HCT116 (cell line): ENCODE measurements at regions not wholly inside any gene's neighbourhood (a gene's known extent, or its start where the extent isn't known, plus 50 kb on each side); places are given as distances from the start of the nearest gene placed in this dataset.

ENCODE experiments used
- ATAC-seq: fragments of 200-7000 bp; cut with Tn5 transposase; 2 replicates; pipeline ENCODE4 v1.9.1; 2020; ENCODE audit warnings: mild to moderate bottlenecking, moderate library complexity
- BruUV-seq: library from RNA; stranded (reverse); fragments of 400-500 nt; replicated peaks from 2 replicates; lab custom pipeline; 2021; lab: Mats Ljungman, UMichigan
- CTCF ChIA-PET: fragments of 300-600 bp; sonication (Branson Sonifier 250); formaldehyde crosslinking; loops from one replicate; lab custom pipeline; 2021; ENCODE audit warnings: antibody characterized with exemption; lab: Charles Lee
- POLR2A ChIA-PET: fragments of 300-600, 350-600 bp; sonication (Branson Sonifier 250); formaldehyde crosslinking; loops from one replicate; lab custom pipeline; 2021; ENCODE audit warnings: antibody characterized with exemption; lab: Charles Lee
- RAD21 ChIA-PET, 2 experiments: fragments of 300-600 bp; sonication (Branson Sonifier 250); formaldehyde crosslinking; loops; one replicate each; lab custom pipeline; 2023; ENCODE audit warnings: low total read pairs in 2 of 2; ENCODE audit not compliant: uncharacterized antibody in 2 of 2, unreplicated experiment in 2 of 2, low non-redundant PET in 1 of 2; lab: Charles Lee
- DNase-seq: peaks from one replicate; pipeline ENCODE4 v3.0.0-alpha.2; 2010; ENCODE audit warnings: low read depth, low spot score
- H2AFZ ChIP-seq: fragments of 200-600 bp; shearing (Covaris generic), sonication (generic); 2 replicates; pipeline ENCODE4 v1.6.1; 2017; ENCODE audit warnings: low read depth, mixed run types, mixed read lengths, antibody characterized with exemption, low read length; ENCODE audit not compliant: poor library complexity, severe bottlenecking
- H3K27ac ChIP-seq: 2 replicates; pipeline ENCODE4 v1.5.1; 2012; ENCODE audit warnings: low read depth, low read length
- H3K27me3 ChIP-seq: fragments of 200-600 bp; sonication (generic); 2 replicates; pipeline ENCODE4 v1.6.1; 2016; ENCODE audit warnings: mixed run types, low read length, mixed read lengths; ENCODE audit not compliant: insufficient read depth
- H3K36me3 ChIP-seq, 2 experiments: fragments of 200-500 bp in 1 of 2; fragments of 200-600 bp in 1 of 2; sonication (Bioruptor generic) in 1 of 2; sonication (generic) in 1 of 2; 2 replicates each; pipeline versions ENCODE4 v1.5.1 to v1.6.1; 2014 to 2016; ENCODE audit warnings: low read length in 2 of 2, inconsistent platforms in 1 of 2, mixed read lengths in 1 of 2, mixed run types in 1 of 2; ENCODE audit not compliant: insufficient read depth in 2 of 2, control insufficient read depth in 1 of 2
- H3K4me1 ChIP-seq, 2 experiments: fragments of 200-600 bp in 1 of 2; sonication (generic) in 1 of 2; 2 replicates each; pipeline versions ENCODE4 v1.5.1 to v1.6.1; 2012 to 2017; ENCODE audit warnings: low read length in 2 of 2, inconsistent platforms in 1 of 2, mild to moderate bottlenecking in 1 of 2, mixed read lengths in 1 of 2, mixed run types in 1 of 2, moderate library complexity in 1 of 2; ENCODE audit not compliant: insufficient read depth in 2 of 2, control insufficient read depth in 1 of 2
- H3K4me2 ChIP-seq: fragments of 200-600 bp; sonication (generic); 2 replicates; pipeline ENCODE4 v1.6.1; 2017; ENCODE audit warnings: mixed run types, low read length, mixed read lengths
- H3K4me3 ChIP-seq, 2 experiments: fragments of 200-600 bp in 1 of 2; sonication (generic) in 1 of 2; replicated peaks in 1 of 2; 2 replicates each; pipeline ENCODE4 v1.5.1; 2011 to 2016; ENCODE audit warnings: low read length in 2 of 2, control low read depth in 1 of 2, low read depth in 1 of 2, mild to moderate bottlenecking in 1 of 2, mixed read lengths in 1 of 2, mixed run types in 1 of 2
- H3K79me2 ChIP-seq: fragments of 200-600 bp; sonication (generic); 2 replicates; pipeline ENCODE4 v1.6.1; 2017; ENCODE audit warnings: mild to moderate bottlenecking, mixed run types, low read length, moderate library complexity, mixed read lengths; ENCODE audit not compliant: insufficient read depth
- H3K9ac ChIP-seq: fragments of 200-600 bp; sonication (generic); 2 replicates; pipeline ENCODE4 v1.6.1; 2016; ENCODE audit warnings: low read length, mixed read lengths
- H3K9me2 ChIP-seq: fragments of 200-600 bp; sonication (generic), shearing (Covaris generic); 2 replicates; pipeline ENCODE4 v1.6.1; 2017; ENCODE audit warnings: mixed run types, mild to moderate bottlenecking, moderate library complexity; ENCODE audit not compliant: insufficient read depth
- H3K9me3 ChIP-seq, 2 experiments: fragments of 200-500 bp in 1 of 2; fragments of 200-600 bp in 1 of 2; sonication (Bioruptor generic) in 1 of 2; sonication (generic) in 1 of 2; 2 replicates each; pipeline ENCODE4 v1.6.1; 2014 to 2017; ENCODE audit warnings: low read length in 2 of 2, mixed read lengths in 2 of 2, inconsistent platforms in 1 of 2, low read depth in 1 of 2, mild to moderate bottlenecking in 1 of 2, mixed run types in 1 of 2, moderate library complexity in 1 of 2; ENCODE audit not compliant: control insufficient read depth in 1 of 2, insufficient read depth in 1 of 2
- H4K20me1 ChIP-seq: fragments of 200-600 bp; sonication (generic), shearing (Covaris generic); 2 replicates; pipeline ENCODE4 v1.6.1; 2017; ENCODE audit warnings: mixed run types, mild to moderate bottlenecking, moderate library complexity; ENCODE audit not compliant: insufficient read depth
- CBX3 ChIP-seq: IDR thresholded peaks from 2 replicates; pipeline ENCODE4 v1.6.1; 2012; ENCODE audit warnings: low read depth
- CEBPB ChIP-seq: IDR thresholded peaks from 2 replicates; pipeline ENCODE4 v1.6.1; 2012; ENCODE audit warnings: low read depth
- EGR1 ChIP-seq: IDR thresholded peaks from 2 replicates; pipeline ENCODE4 v1.6.1; 2012; ENCODE audit warnings: low read depth
- ELF1 ChIP-seq: IDR thresholded peaks from 2 replicates; pipeline ENCODE4 v1.6.1; 2012; ENCODE audit warnings: low read depth, borderline replicate concordance
- EZH2 ChIP-seq: fragments of 200-600 bp; sonication (generic); IDR thresholded peaks from 2 replicates; pipeline ENCODE4 v1.6.1; 2017; ENCODE audit warnings: antibody characterized with exemption, mixed run types
- MAX ChIP-seq: IDR thresholded peaks from 2 replicates; pipeline ENCODE4 v1.6.1; 2012
- SIN3A ChIP-seq: IDR thresholded peaks from 2 replicates; pipeline ENCODE4 v1.6.1; 2012; ENCODE audit warnings: low read depth
- SP1 ChIP-seq: IDR thresholded peaks from 2 replicates; pipeline ENCODE4 v1.6.1; 2012; ENCODE audit warnings: low read depth
- SRF ChIP-seq: IDR thresholded peaks from 2 replicates; pipeline ENCODE4 v1.6.1; 2012; ENCODE audit warnings: low read depth
- ZBTB33 ChIP-seq: IDR thresholded peaks from 2 replicates; pipeline ENCODE4 v1.6.1; 2011; ENCODE audit warnings: mild to moderate bottlenecking, low read length, moderate library complexity; ENCODE audit not compliant: insufficient replicate concordance; ENCODE audit errors: extremely low read depth
- ZFX ChIP-seq: fragments of 450-650 bp; IDR thresholded peaks from 2 replicates; pipeline ENCODE4 v1.6.1; 2017
- intact Hi-C: fragments of 100-400 bp; cut with micrococcal nuclease; formaldehyde crosslinking; loops from 2 replicates; pipeline ENCODE4 v1.10.0; 2022

- no peaks in the 10 kb centered on the region for H3K4me1 ChIP-seq
- H3K4me3 ChIP-seq: no peak overlapping the region
- H3K9me2 ChIP-seq: no peaks in the 10 kb centered on the region
- BruUV-seq: no TSS peak
- ATAC-seq (no peak), DNase-seq (no peak)
- no peaks in the 10 kb centered on the region for H3K27me3 ChIP-seq
- H3K4me2 ChIP-seq: no peak overlapping the region
- H3K79me2 ChIP-seq: no peaks in the 10 kb centered on the region
- H3K9ac ChIP-seq: no peak overlapping the region
- H4K20me1 ChIP-seq: no peaks in the 10 kb centered on the region
- H3K36me3 ChIP-seq: no peaks in the 10 kb centered on the region
- TF ChIP-seq CEBPB (no peak), ELF1 (no peak), SP1 (no peak), CBX3 (no peak), ZBTB33 (no peak), SRF (no peak), EZH2 (no peak), EGR1 (no peak), MAX (no peak), SIN3A (no peak), ZFX (no peak)
- ChIA-PET POLR2A (no interaction called here), RAD21 (no interaction called here), CTCF (no interaction called here)
- intact Hi-C loops: no loop called here
- H3K27ac ChIP-seq: no peak overlapping the region
- H3K9me3 ChIP-seq: peaks cover 11 to 19% of the 10 kb centered on the region in 2 experiments; a peak in 2 of 4 replicates
- no peak overlapping the region for H2AFZ ChIP-seq
Observed at GRCh38 chr5:18954239-18954638, 1033.8 kb downstream of the CDH18 start.
